ENCODE measurements at regions not wholly inside any gene's neighbourhood (a gene's known extent, or its start where the extent isn't known, plus 50 kb on each side); places are given as distances from the start of the nearest gene placed in this dataset.

DNA sequence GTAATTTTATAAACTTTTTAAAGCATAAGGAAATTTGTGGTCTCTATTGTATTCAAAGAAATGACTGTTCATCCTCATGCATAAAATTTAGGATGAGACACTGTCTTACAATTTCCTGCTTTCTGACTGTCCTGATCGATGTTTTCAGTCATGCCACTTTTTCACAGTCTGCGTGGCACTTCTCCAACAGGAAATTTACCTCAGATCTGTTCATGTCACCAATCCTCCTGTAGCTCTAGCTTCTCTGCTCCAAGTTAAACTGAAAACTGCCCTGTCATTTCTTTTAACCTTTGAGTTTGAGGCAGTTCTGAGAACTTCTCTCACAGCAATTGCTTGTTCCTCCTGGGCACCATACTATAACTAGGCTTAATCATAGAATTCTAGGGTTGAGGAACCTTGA is 455.1 kb downstream of the EFNA5 start:
- Histone ChIP-seq H4K20me1 (replicated peaks; ENCODE audit: control insufficient read depth, extremely low read depth, insufficient read depth, low read length) (no peaks in the 10 kb centered on the region), H3K27me3 (ENCODE audit: control insufficient read depth in 2 of 2, insufficient read depth in 2 of 2, low read length in 2 of 2) (no peaks in the 10 kb centered on the region), H3K36me3 (ENCODE audit: control insufficient read depth in 2 of 2, extremely low read depth in 1 of 2, insufficient read depth in 2 of 2, low read length in 2 of 2) (no peaks in the 10 kb centered on the region), H3K4me3 (replicated peaks in 1 of 3; ENCODE audit: insufficient read depth in 1 of 3, low read depth in 1 of 3, low read length in 3 of 3) (no peak overlapping the region), H3K9me3 (replicated peaks; ENCODE audit: control insufficient read depth, insufficient read depth, low read length) (no peaks in the 10 kb centered on the region), H3K79me2 (ENCODE audit: control insufficient read depth, insufficient read depth, low read length) (no peaks in the 10 kb centered on the region), H3K9me1 (replicated peaks; ENCODE audit: control insufficient read depth, extremely low read depth, insufficient read depth, low read length) (no peaks in the 10 kb centered on the region), H3K4me1 (ENCODE audit: control insufficient read depth, extremely low read depth, insufficient read depth, low read length) (peaks cover 21% of the 10 kb centered on the region), H3K9ac (replicated peaks; ENCODE audit: extremely low read depth, insufficient read depth, low read length) (no peak overlapping the region), H3K4me2 (ENCODE audit: insufficient read depth, low read length) (no peak overlapping the region), H3K27ac (ENCODE audit: insufficient read depth, low read depth, low read length) (peak overlapping the region; percentile 50), H2AFZ (ENCODE audit: low read depth, low read length) (peak overlapping the region; percentile 66)
- peak; percentile 48 for DNase-seq (ENCODE audit: low read depth, low spot score)
- POLR2A ChIA-PET = no interaction called here
- dilution Hi-C loops (cut with MboI; ENCODE audit: extremely low pct_ligation_motif_present, low sequenced_read_pairs) = no loop called here
- no TSS peak for BruUV-seq (replicated peaks)
- intact Hi-C loops (cut with micrococcal nuclease) = loop anchor here (2.0 kb wide), 1 partner anchor 29 kb away; no protein-coding TSS in a partner anchor
- CTCF ChIA-PET = no interaction called here
- TF ChIP-seq, protein P1, sequence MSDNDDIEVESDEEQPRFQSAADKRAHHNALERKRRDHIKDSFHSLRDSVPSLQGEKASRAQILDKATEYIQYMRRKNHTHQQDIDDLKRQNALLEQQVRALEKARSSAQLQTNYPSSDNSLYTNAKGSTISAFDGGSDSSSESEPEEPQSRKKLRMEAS (IDR thresholded peaks at IDR 0.05; ENCODE audit: insufficient read depth, insufficient read length) = no peak
- TF ChIP-seq MYC (IDR thresholded peaks at IDR 0.05; ENCODE audit: low read depth, low read length) (no peak), FOS (IDR thresholded peaks at IDR 0.05; ENCODE audit: borderline replicate concordance, insufficient read depth, low read length) (peak; percentile 50), POLR2AphosphoS5 (IDR thresholded peaks at IDR 0.05; ENCODE audit: insufficient read depth, low read depth, low read length) (no peak)
- peak; percentile 79 for FAIRE-seq

DNA sequence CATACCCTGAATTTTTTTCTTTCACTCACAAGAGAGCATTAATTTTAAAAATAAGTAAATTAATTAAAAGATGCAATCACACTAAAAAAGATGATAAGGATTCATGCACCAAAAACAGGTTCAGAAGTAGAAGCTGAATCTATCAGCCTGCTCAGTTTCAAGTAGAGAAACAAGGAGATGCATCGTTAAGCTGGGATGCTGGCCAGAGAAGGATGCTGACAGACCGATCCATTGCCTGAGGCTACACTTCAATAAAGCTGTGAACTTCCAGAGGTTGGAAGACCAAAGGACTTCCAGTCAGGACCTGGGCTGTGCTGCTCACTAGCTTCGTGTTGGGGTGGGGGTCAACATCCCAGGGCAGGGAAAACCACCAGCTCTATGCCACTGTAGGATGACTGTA is 457.7 kb downstream of the EFNA5 start:
- POLR2A ChIA-PET = no interaction called here
- intact Hi-C loops (cut with micrococcal nuclease) (no loop called here), dilution Hi-C loops (cut with MboI; ENCODE audit: extremely low pct_ligation_motif_present, low sequenced_read_pairs) (no loop called here)
- H3K27me3 ChIP-seq (ENCODE audit: control insufficient read depth in 2 of 2, insufficient read depth in 2 of 2, low read length in 2 of 2) = no peaks in the 10 kb centered on the region
- FAIRE-seq (no peak), DNase-seq (ENCODE audit: low read depth, low spot score) (no peak)
- no peak overlapping the region for H3K4me2 ChIP-seq (ENCODE audit: insufficient read depth, low read length)
- peaks cover 8% of the 10 kb centered on the region for H3K4me1 ChIP-seq (ENCODE audit: control insufficient read depth, extremely low read depth, insufficient read depth, low read length)
- H2AFZ ChIP-seq (ENCODE audit: low read depth, low read length) = no peak overlapping the region
- H3K27ac ChIP-seq (ENCODE audit: insufficient read depth, low read depth, low read length) = no peak overlapping the region
- no TSS peak for BruUV-seq (replicated peaks)
- no peaks in the 10 kb centered on the region for H3K9me3 ChIP-seq (replicated peaks; ENCODE audit: control insufficient read depth, insufficient read depth, low read length)
- no peaks in the 10 kb centered on the region for H4K20me1 ChIP-seq (replicated peaks; ENCODE audit: control insufficient read depth, extremely low read depth, insufficient read depth, low read length)
- no peak overlapping the region for H3K9ac ChIP-seq (replicated peaks; ENCODE audit: extremely low read depth, insufficient read depth, low read length)
- CTCF ChIA-PET = interaction anchor here (1.6 kb wide), 1 partner anchor 11 kb away, joined by 3 read pairs; no protein-coding TSS in a partner anchor
- no peak overlapping the region for H3K4me3 ChIP-seq (replicated peaks in 1 of 3; ENCODE audit: insufficient read depth in 1 of 3, low read depth in 1 of 3, low read length in 3 of 3)
- no peaks in the 10 kb centered on the region for H3K79me2 ChIP-seq (ENCODE audit: control insufficient read depth, insufficient read depth, low read length)
- no peaks in the 10 kb centered on the region for H3K36me3 ChIP-seq (ENCODE audit: control insufficient read depth in 2 of 2, extremely low read depth in 1 of 2, insufficient read depth in 2 of 2, low read length in 2 of 2)
- TF ChIP-seq, protein P2, sequence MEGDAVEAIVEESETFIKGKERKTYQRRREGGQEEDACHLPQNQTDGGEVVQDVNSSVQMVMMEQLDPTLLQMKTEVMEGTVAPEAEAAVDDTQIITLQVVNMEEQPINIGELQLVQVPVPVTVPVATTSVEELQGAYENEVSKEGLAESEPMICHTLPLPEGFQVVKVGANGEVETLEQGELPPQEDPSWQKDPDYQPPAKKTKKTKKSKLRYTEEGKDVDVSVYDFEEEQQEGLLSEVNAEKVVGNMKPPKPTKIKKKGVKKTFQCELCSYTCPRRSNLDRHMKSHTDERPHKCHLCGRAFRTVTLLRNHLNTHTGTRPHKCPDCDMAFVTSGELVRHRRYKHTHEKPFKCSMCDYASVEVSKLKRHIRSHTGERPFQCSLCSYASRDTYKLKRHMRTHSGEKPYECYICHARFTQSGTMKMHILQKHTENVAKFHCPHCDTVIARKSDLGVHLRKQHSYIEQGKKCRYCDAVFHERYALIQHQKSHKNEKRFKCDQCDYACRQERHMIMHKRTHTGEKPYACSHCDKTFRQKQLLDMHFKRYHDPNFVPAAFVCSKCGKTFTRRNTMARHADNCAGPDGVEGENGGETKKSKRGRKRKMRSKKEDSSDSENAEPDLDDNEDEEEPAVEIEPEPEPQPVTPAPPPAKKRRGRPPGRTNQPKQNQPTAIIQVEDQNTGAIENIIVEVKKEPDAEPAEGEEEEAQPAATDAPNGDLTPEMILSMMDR (IDR thresholded peaks at IDR 0.05; ENCODE audit: extremely low read depth in 1 of 2, insufficient read depth in 1 of 2, low read depth in 1 of 2, low read length in 2 of 2) = no peak
- no peak for TF ChIP-seq POLR2AphosphoS5 (IDR thresholded peaks at IDR 0.05; ENCODE audit: insufficient read depth, low read depth, low read length)
- no peak for TF ChIP-seq GATA2 (IDR thresholded peaks at IDR 0.05; ENCODE audit: insufficient read depth, insufficient read length, low read depth, low read length)
- no peak for TF ChIP-seq EZH2 (IDR thresholded peaks at IDR 0.05; ENCODE audit: borderline replicate concordance, low read depth, low read length, severe bottlenecking)
- no peak for TF ChIP-seq JUN (IDR thresholded peaks at IDR 0.05; ENCODE audit: borderline replicate concordance, insufficient read depth, insufficient read length, low read depth)
- TF ChIP-seq FOS (IDR thresholded peaks at IDR 0.05; ENCODE audit: borderline replicate concordance, insufficient read depth, low read length) = no peak
- no peak for TF ChIP-seq MYC (IDR thresholded peaks at IDR 0.05; ENCODE audit: low read depth, low read length)
- H3K9me1 ChIP-seq (replicated peaks; ENCODE audit: control insufficient read depth, extremely low read depth, insufficient read depth, low read length) = no peaks in the 10 kb centered on the region

Measured in endothelial cell of umbilical vein (primary cell).